Vagina (tissue), 2 donors: ENCODE measurements at regions not wholly inside any gene's neighbourhood (a gene's known extent, or its start where the extent isn't known, plus 50 kb on each side); places are given as distances from the start of the nearest gene placed in this dataset.

Experiments
- CTCF ChIP-seq, 3 experiments: fragments of 450-650 bp in 2 of 3; fragments of 200-600 bp in 1 of 3; sonication (generic) in 1 of 3; IDR thresholded peaks; one replicate each; pipeline ENCODE4 v1.5.1; 2017 to 2019; ENCODE audit warnings: antibody characterized with exemption in 3 of 3, mild to moderate bottlenecking in 2 of 3, moderate library complexity in 2 of 3
- POLR2A ChIP-seq, 2 donors: fragments of 450-650 bp; IDR thresholded peaks; one replicate each; pipeline ENCODE4 v1.6.1; 2017; ENCODE audit warnings: antibody characterized with exemption in 2 of 2, mild to moderate bottlenecking in 2 of 2, moderate library complexity in 2 of 2
- POLR2AphosphoS5 ChIP-seq, 2 donors: sonication (generic); formaldehyde crosslinking; IDR thresholded peaks; one replicate each; pipeline ENCODE4 v1.9.0; 2017; ENCODE audit warnings: antibody characterized with exemption in 2 of 2, mild to moderate bottlenecking in 2 of 2, low read depth in 1 of 2; ENCODE audit not compliant: insufficient read depth in 1 of 2

GRCh38 chr5:56422076-56422762 lies 189.1 kb upstream of the ANKRD55 start:
- no peak for TF ChIP-seq CTCF (IDR thresholded peaks at IDR 0.05)
- no peak for TF ChIP-seq POLR2AphosphoS5 (IDR thresholded peaks at IDR 0.05; ENCODE audit: insufficient read depth in 1 of 2, low read depth in 1 of 2)
- no peak for TF ChIP-seq POLR2A (IDR thresholded peaks at IDR 0.05)
